Endothelial cell (in vitro differentiated cells): ENCODE measurements at regions not wholly inside any gene's neighbourhood (a gene's known extent, or its start where the extent isn't known, plus 50 kb on each side); places are given as distances from the start of the nearest gene placed in this dataset.

ENCODE experiments used
- DNase-seq: peaks from one replicate; pipeline ENCODE4 v3.0.0; 2021; ENCODE audit warnings: low spot score
- H3K27ac Mint-ChIP-seq: one replicate; pipeline ENCODE4 v1.8.0; 2021; ENCODE audit warnings: mixed read lengths, inconsistent platforms; ENCODE audit not compliant: unreplicated experiment
- H3K27me3 Mint-ChIP-seq: one replicate; pipeline ENCODE4 v1.8.0; 2021; ENCODE audit warnings: mild to moderate bottlenecking, moderate library complexity, mixed read lengths, inconsistent platforms; ENCODE audit not compliant: unreplicated experiment
- H3K36me3 Mint-ChIP-seq: one replicate; pipeline ENCODE4 v1.8.0; 2021; ENCODE audit warnings: mild to moderate bottlenecking, low read depth, mixed read lengths, inconsistent platforms; ENCODE audit not compliant: unreplicated experiment
- H3K4me1 Mint-ChIP-seq: one replicate; pipeline ENCODE4 v1.8.0; 2021; ENCODE audit warnings: mild to moderate bottlenecking, mixed read lengths, inconsistent platforms; ENCODE audit not compliant: unreplicated experiment
- H3K4me3 Mint-ChIP-seq: one replicate; pipeline ENCODE4 v1.8.0; 2021; ENCODE audit warnings: mild to moderate bottlenecking, mixed read lengths, inconsistent platforms; ENCODE audit not compliant: unreplicated experiment
- H3K9me3 Mint-ChIP-seq: one replicate; pipeline ENCODE4 v1.8.0; 2021; ENCODE audit warnings: mixed read lengths, inconsistent platforms; ENCODE audit not compliant: unreplicated experiment
- CTCF ChIP-seq: fragments of 200-600 bp; sonication (generic); IDR thresholded peaks from one replicate; pipeline ENCODE4 v1.5.0; 2021; ENCODE audit warnings: antibody characterized with exemption; ENCODE audit not compliant: unreplicated experiment

- Mint-ChIP-seq H3K9me3 (no peaks in the 10 kb centered on the region), H3K27me3 (no peaks in the 10 kb centered on the region), H3K4me3 (no peak overlapping the region), H3K27ac (no peak overlapping the region), H3K36me3 (no peaks in the 10 kb centered on the region), H3K4me1 (peaks cover 3% of the 10 kb centered on the region)
- DNase-seq = no peak
- TF ChIP-seq CTCF = no peak
These were observed 112.8 kb downstream of the DSC3 start for GRCh38 chr18:30929718-30930117.

DNA sequence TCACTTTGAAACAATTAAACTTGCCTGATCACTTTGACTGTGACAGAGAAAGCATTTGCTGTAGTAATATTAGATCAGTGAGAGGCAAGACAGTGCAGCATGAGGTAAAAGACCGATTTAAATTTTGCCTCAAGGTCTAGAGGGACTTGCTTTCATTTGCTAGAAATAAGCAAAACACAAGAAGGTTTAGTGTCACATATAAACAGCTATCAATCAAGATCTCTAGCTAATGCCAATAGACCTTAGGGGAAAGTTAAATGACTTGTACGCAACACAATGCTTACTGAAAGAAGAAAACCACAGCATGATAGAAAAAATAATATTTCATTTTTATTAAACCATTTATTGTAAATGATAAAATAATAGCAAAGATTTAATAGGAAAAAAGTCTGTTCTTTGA is 113.5 kb downstream of the DSC3 start:
- Mint-ChIP-seq H3K4me3 (no peak overlapping the region), H3K27me3 (no peaks in the 10 kb centered on the region), H3K36me3 (no peaks in the 10 kb centered on the region), H3K27ac (no peak overlapping the region), H3K4me1 (peaks cover 3% of the 10 kb centered on the region), H3K9me3 (no peaks in the 10 kb centered on the region)
- no peak for DNase-seq
- TF ChIP-seq CTCF = no peak

DNA sequence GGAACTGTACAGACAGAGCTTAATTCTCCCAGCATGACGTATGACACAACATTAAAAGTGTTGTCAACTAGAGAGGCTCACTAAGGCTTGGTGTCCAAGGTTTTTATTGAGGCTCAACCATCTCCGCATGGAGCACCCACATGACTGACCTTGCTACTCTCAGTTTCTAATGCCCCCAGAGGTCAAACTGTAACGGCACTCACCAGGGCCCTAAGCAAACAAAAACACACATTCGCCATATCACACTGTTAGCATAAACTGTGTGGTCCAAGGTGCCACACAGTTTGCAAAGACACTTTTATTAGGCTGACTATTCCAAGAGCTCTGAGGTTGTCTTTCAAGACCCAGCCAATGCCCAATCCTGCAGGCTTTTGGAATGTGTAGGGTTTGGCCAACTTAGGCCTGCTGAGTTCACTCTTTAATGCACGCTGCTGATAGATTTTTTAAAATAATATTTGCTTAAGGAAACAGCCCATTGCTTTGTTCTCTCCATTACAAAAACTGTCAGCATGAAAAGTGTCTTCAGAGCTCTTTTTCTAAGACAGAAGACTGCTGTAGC is 114.9 kb downstream of the DSC3 start:
- Mint-ChIP-seq H3K36me3 (no peaks in the 10 kb centered on the region), H3K4me3 (no peak overlapping the region), H3K4me1 (peaks cover 3% of the 10 kb centered on the region), H3K27me3 (no peaks in the 10 kb centered on the region), H3K9me3 (no peaks in the 10 kb centered on the region), H3K27ac (no peak overlapping the region)
- no peak for DNase-seq
- no peak for TF ChIP-seq CTCF

- no peak for TF ChIP-seq CTCF
- no peaks in the 10 kb centered on the region for H3K36me3 Mint-ChIP-seq
- H3K9me3 Mint-ChIP-seq = no peaks in the 10 kb centered on the region
- H3K4me1 Mint-ChIP-seq = peaks cover 3% of the 10 kb centered on the region
- H3K27me3 Mint-ChIP-seq = no peaks in the 10 kb centered on the region
- H3K4me3 Mint-ChIP-seq = no peak overlapping the region
- no peak for DNase-seq
- H3K27ac Mint-ChIP-seq = no peak overlapping the region
These were observed 115.5 kb downstream of the DSC3 start for GRCh38 chr18:30927042-30927441.

DNA sequence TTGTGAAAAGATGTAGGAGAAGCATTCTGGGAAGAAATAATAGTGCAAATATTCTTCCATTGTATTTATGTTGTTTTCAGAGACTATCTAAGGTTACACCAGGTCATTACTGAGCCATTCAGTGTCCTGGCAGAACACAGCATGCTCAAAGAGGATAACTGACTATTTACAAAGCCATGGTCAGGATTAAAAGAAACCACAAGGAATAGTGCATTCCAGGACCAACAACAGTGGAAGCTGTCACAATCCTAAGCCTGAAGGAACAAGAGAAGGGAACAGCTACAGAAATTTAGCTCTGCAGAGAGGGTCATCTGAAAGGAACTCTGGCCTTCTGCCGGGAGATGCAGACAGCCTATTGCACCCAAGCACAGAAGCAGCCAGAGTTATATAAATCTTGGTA is 116.7 kb downstream of the DSC3 start:
- no peak for TF ChIP-seq CTCF
- Mint-ChIP-seq H3K27me3 (no peaks in the 10 kb centered on the region), H3K36me3 (no peaks in the 10 kb centered on the region), H3K4me1 (peaks cover 3% of the 10 kb centered on the region), H3K4me3 (no peak overlapping the region), H3K27ac (no peak overlapping the region), H3K9me3 (no peaks in the 10 kb centered on the region)
- DNase-seq = no peak
